ENCODE measurements at regions not wholly inside any gene's neighbourhood (a gene's known extent, or its start where the extent isn't known, plus 50 kb on each side); places are given as distances from the start of the nearest gene placed in this dataset.
A peak's percentile ranks its signal among the peaks of the same experiment; 100 is the strongest.
"Not testable (repeated sequence)": the region's sequence is repeated elsewhere in the genome, so short reads cannot be mapped to it uniquely, and the experiment has no call there.

- peak; percentile 68 to 71 (median 70) for DNase-seq
Observed at GRCh38 chr3:125645616-125646015, 50.3 kb upstream of the OSBPL11 start.

- no peak for DNase-seq
Observed at GRCh38 chr3:125646581-125646980, 51.3 kb upstream of the OSBPL11 start.

GRCh38 chr3:125647318-125648014 lies 52.2 kb upstream of the OSBPL11 start:
- no peak for DNase-seq

- DNase-seq: no peak
Observed at GRCh38 chr3:125651244-125651643, 55.9 kb upstream of the OSBPL11 start.

- DNase-seq: no peak
Observed at GRCh38 chr3:125652349-125652748, 57.1 kb upstream of the OSBPL11 start.

GRCh38 chr3:125654526-125654925 lies 59.2 kb upstream of the OSBPL11 start:
- no peak for DNase-seq

GRCh38 chr3:125662675-125663074 lies 67.4 kb upstream of the OSBPL11 start:
- no peak for DNase-seq

GRCh38 chr3:125670352-125670751 lies 75.1 kb upstream of the OSBPL11 start:
- DNase-seq: no peak

GRCh38 chr3:125670945-125671344 lies 75.6 kb upstream of the OSBPL11 start:
- DNase-seq: no peak

- DNase-seq: no peak
Observed at GRCh38 chr3:125671461-125672243, 76.4 kb upstream of the OSBPL11 start.

- DNase-seq: no peak
Observed at GRCh38 chr3:125675791-125676190, 80.5 kb upstream of the OSBPL11 start.

GRCh38 chr3:125679258-125679657 lies 84.0 kb upstream of the OSBPL11 start:
- DNase-seq: no peak

- DNase-seq: no peak
Observed at GRCh38 chr3:125681146-125681545, 85.8 kb upstream of the OSBPL11 start.

GRCh38 chr3:125681906-125682305 lies 86.6 kb upstream of the OSBPL11 start:
- peak in 1 of 3 donors; percentile 5 for DNase-seq

- DNase-seq: peak in 1 of 3 donors; percentile 8
Observed at GRCh38 chr3:125682610-125683009, 87.3 kb upstream of the OSBPL11 start.

- DNase-seq: peak in 1 of 3 donors; percentile 8
Observed at GRCh38 chr3:125683067-125683829, 88.0 kb upstream of the OSBPL11 start.

- DNase-seq: peak in 2 of 3 donors; percentile 8 to 11
Observed at GRCh38 chr3:125684199-125684598, 88.9 kb upstream of the OSBPL11 start.

- DNase-seq: not testable (repeated sequence)
Observed at GRCh38 chr3:125685741-125686140, 90.4 kb upstream of the OSBPL11 start.

GRCh38 chr3:125692361-125692760 lies 97.1 kb upstream of the OSBPL11 start:
- DNase-seq: no peak

- DNase-seq: no peak
Observed at GRCh38 chr3:125693887-125694286, 98.6 kb upstream of the OSBPL11 start.

- no peak for DNase-seq
Observed at GRCh38 chr3:125694761-125695294, 99.5 kb upstream of the OSBPL11 start.

- DNase-seq: no peak
Observed at GRCh38 chr3:125695688-125696087, 100.4 kb upstream of the OSBPL11 start.

GRCh38 chr3:125697126-125697525 lies 101.8 kb upstream of the OSBPL11 start:
- not testable (repeated sequence) for DNase-seq

All from suppressor macrophage treated with lipopolysaccharide for 1 hour (primary cell).